GM18517 (cell line): ENCODE measurements at regions not wholly inside any gene's neighbourhood (a gene's known extent, or its start where the extent isn't known, plus 50 kb on each side); places are given as distances from the start of the nearest gene placed in this dataset.
"Not testable (repeated sequence)": the region's sequence is repeated elsewhere in the genome, so short reads cannot be mapped to it uniquely, and the experiment has no call there.

Experiments used
- ATAC-seq: cut with Tn5 transposase; IDR thresholded peaks from one replicate; pipeline ENCODE4 v1.9.1; 2021; ENCODE audit warnings: mild to moderate bottlenecking, moderate library complexity; ENCODE audit not compliant: unreplicated experiment

DNA sequence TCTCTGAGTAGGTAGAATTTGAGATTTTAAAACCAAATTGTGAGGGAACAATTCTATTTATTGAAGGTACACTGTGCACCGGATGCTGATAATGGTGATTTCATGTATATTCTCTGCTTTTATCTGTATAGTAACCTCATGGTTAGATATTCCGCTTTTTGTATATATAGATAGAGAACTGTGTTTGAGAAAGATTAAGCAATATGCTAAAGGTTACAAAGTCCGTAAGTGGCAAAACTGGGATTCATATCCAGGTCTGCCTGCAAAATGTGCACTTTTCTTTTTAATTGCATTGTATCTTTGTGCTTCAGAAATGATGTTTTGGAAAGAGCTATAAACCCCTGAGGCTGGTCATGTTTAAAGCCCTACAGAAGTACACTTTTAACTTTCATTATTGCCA is 635.4 kb upstream of the NECTIN3 start:
- no peak for ATAC-seq

DNA sequence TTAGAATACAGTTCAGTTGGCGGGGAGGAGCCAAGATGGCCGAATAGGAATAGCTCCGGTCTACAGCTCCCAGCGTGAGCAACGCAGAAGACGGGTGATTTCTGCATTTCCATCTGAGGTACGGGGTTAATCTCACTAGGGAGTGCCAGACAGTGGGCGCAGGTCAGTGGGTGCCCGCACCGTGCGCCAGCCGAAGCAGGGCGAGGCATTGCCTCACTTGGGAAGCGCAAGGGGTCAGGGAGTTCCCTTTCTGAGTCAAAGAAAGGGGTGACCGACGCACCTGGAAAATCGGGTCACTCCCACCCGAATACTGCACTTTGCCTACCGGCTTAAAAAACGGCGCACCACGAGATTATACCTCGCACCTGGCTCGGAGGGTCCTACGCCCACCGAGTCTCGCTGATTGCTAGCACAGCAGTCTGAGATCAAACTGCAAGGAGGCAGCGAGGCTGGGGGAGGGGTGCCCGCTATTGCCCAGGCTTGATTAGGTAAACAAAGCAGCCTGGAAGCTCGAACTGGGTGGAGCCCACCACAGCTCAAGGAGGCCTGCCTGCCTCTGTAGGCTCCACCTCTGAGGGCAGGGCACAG is 631.5 kb upstream of the NECTIN3 start:
- not testable (repeated sequence) for ATAC-seq

DNA sequence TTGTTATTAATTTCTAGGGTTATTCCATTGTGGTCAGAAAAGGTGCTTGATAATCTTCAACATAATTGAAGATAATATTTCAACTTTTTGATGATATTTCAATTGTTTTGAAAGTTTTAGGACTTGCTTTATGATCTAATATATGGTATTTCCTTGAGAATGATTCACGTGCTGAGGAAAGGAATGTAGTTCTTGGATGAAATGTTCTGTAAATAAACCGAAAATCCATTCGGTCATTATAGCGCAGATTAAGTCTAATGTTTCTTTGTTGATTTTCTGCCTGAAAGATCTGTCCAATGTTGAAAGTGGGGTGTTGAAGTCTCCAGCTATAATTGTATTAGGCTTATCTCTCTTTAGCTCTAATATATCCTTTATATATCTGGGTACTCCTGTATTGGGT is 617.5 kb upstream of the NECTIN3 start:
- no peak for ATAC-seq

DNA sequence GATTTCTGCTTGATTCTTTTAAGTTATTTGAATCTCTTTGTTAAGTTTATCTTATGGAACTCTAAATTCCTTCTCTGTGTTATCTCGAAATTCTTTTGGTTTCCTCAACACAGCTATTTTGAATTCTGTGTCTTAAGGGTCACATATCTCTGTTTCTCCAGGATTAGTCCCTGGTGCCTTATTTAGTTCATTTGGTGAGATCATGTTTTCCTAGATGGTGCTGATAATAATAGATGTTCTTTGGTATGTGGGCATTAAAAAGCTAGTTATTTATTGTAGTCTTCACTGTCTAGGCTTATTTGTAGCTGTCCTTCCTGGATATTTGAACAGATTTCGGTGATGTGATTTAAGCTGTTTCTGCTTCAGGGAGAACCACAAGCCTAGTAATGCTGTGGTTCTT is 615.6 kb upstream of the NECTIN3 start:
- no peak for ATAC-seq

DNA sequence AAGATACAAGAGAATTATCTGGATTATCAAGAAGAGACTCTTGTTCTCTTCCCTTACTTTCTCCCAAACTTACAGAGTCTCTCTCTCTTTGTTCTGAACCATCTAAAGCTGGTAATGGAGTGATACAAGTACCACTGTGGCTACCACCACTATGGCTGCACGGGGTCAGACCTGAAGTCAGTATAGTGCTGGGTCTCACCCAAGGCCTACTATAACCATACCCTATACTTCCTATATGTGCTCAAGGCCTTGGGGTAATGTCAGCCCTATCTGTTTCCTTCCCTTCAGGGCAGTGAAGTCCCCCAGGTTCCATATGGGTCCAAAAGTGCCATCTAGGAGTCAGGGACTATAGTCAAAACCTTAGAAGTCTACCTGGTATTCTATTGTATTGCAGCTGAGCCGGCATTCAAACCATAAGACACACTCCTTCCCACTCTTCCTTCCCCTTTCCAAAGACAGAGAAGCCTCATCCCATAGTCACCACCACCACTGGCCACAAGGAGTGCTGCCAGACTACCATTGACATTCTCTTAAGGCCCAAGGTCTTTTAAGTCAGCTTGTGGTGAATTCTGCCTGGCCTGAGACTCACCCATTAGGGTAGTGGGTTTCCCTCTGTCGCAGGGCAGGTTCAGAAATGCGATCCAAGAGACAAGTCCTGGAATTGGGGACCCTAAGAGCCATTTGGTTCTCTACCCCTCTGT is 615.0 kb upstream of the NECTIN3 start:
- no peak for ATAC-seq

DNA sequence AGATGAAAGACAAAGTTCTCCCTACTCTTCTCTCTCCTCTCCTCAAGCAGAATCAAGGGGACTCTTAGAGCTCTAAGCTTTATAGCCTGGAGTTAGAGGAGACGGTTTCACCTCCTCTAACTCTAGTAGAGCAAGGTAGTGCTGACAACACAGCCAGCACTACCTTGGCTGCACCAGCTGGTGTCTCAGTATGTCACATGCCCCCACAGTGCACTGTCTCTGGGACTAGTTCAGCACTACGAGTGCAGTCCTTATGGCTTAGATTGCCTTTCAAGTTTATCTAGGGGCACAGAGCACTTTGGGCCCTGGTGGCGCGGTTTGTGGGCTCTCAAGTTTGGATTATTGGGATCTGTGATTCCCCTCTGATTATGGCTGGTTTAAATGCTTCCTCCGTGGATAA is 614.1 kb upstream of the NECTIN3 start:
- ATAC-seq: no peak

DNA sequence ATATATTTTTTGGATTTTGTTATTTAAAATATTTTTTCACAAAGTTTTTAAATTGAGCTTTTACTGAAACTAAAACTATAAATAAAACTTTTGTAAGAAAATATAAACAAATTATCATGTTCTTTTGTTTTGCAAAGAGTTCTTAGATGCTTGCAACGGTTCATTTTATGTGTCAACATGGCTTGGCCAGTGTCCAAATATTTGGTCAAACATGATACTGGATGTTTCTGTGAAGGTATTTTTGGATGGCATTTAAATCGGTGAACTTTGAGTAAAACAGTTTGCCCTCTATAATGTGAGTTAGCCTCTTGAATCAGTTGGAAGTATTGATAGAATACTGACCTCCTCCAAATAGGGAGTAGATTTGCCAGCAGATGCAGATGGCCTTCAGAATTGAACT is 612.6 kb upstream of the NECTIN3 start:
- ATAC-seq: no peak

DNA sequence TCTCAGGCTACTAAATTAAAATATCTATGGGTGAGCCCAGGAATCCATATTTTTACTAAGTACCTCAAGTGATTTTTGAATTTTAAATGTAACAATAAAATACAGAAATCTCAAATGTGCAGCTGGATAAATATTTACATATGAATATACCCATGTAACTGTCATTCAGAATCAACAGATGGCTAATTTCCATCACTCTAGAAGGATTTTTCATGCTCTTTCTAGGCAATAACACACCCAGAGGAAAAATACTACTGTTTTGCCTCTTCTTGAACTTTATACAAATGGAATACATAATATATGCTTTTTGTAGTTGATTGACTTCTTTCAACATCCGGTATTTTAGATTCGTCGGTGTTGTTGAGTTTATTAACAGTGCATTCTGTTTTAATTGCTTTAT is 601.3 kb upstream of the NECTIN3 start:
- no peak for ATAC-seq

DNA sequence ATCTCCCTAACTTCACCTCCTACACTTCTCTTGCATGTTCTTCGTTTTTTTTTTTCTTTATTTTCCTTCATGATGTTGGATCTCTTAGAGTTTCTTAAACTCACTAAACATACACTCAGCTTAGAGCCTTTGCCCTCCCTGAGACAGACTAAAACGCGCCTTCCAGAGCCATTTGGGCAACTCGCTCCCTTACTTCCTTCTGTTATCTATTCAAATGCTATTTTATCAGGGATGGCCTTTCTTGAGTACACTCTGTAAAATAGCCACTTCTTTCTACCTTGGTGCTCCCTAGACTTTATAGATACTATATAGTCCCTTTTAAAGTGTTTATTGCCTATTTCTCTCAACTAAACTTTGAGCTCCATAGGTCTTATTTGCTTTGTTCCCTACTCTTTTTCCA is 598.2 kb upstream of the NECTIN3 start:
- ATAC-seq: no peak

DNA sequence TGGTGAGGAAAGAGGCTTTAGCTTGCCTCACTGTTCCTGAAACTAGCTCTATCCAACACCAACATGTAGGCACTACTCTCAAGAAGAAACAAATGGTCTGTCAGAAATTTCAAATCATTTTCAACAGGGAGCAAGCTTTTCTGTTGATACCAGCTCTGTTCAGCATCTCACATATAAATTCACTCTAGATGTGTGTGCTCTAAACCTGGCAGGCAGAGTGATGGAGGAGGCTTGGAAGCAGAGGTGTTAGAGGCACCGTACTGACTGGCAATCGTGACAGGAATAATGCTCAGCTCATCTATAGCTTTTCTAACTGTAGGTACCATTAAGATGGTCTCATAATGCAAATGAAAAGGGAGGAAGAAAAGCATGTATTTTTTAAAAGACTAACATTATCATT is 597.2 kb upstream of the NECTIN3 start:
- no peak for ATAC-seq

DNA sequence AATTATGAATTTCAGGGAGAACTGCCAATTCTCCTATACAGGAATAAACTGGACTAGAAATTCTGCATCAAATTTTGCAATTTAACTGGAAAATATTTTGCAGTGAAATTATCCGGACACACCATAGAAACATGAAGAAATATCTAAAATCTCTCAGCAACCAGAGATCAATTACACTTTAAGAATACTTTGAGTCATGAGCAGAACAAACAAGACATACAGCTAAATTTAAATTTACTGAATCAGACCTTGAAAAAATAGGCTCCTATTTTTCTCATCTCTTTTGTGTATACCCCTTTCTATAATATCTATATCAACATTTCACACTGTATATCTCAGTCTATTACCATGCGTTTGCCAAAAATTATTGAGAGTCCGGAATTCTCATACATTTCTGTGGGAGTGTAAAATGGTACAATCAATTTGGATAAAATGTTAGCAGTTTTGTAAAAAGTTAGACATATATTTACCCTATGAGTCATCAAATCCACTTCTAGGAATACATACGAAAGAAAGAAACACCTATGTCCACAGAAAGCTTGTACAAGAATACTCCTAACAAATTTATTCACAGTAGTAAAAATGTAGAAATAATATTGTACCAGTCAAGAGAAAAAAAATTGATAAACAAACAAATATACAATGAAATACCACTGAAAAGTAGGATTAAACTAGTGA is 593.1 kb upstream of the NECTIN3 start:
- ATAC-seq: no peak

DNA sequence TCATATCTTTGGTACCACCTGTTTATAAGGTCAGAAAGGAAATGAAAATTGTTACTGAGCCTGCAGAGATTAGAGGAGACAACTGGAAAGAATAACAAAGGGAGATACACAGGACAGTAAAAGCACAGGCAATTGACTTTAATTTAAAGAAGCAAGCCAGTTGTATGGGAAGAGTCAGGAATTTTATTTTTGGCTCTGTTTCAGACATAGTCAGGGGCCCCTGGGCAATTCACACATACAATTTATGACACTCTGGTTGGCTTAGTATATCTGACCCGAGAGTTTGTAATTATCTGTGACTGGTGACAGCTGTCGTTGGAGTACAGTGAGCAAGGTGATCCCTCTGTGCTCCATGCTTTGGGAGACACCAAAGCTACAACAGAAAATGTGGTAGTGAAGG is 591.9 kb upstream of the NECTIN3 start:
- no peak for ATAC-seq

DNA sequence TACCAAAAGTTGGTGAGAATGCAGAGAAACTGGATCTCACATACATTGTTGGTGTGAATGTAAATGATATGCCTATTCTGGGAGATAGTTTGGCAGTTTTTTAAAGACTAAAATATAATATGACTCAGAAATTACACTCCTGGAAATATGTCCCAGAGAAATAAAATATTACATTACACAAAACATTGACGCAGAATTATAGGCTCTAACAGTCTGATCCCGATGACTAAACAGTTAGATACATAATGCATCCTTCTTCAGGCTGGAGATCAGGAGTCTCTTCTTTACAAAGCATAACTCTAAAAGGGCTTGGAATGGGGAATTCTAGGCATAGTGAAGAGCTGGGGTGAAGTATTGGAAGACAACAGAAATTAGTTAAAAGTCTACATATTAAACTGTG is 586.2 kb upstream of the NECTIN3 start:
- no peak for ATAC-seq

DNA sequence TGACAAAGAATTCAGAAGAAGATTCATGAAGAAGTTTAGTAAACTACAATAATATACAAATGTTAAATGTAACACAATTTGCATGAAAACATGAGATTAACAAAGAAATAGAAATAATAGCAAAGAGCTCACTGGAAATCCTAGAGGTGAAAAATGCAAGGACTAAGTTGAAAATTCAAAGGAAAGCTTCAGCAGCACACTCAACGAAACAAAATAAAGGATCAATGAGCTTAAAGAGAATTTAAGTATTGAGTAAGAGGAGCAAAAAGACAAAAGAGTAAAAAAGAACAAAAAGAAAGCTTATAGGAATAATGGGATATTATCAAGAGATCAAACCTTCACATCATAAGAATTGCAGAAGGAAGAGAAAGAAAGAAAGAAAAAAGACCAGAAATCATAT is 583.8 kb upstream of the NECTIN3 start:
- ATAC-seq: no peak

DNA sequence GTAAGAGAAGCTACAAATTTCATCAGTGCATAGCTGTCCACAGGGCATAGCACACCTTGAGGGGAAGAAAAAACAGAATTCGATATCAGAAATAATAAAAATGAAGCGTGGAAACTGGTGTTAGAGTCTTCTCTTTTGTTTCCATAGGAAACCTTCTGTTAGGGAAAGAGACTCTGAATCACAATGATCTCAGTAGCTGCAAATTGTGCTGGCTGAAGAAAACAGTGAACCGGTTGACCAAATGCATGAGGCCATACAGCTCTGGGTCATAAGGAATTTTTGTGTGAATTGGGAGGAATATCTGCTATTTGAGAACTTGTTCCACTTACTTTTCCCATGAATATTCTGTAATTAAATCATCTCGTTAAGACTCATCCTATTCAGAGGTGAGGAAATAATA is 580.2 kb upstream of the NECTIN3 start:
- ATAC-seq: no peak

DNA sequence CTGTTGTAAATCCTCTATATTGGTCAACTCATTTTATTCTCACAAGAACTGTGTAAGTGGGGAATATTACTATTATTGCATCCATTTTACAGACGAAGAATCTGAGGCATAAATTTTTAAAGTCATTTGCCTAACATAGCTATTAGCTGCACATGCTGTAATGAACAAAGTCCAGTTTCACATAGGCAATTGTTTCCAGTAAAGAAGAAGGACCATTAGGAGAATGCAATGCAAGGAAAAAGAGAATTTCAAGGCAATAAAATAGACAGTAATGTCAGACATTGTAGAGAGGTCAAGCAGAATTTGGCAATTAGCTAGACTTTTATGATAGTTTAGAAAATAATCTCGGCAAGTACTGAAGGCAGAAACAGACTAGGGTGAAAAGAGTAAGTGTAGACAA is 578.7 kb upstream of the NECTIN3 start:
- ATAC-seq: no peak

DNA sequence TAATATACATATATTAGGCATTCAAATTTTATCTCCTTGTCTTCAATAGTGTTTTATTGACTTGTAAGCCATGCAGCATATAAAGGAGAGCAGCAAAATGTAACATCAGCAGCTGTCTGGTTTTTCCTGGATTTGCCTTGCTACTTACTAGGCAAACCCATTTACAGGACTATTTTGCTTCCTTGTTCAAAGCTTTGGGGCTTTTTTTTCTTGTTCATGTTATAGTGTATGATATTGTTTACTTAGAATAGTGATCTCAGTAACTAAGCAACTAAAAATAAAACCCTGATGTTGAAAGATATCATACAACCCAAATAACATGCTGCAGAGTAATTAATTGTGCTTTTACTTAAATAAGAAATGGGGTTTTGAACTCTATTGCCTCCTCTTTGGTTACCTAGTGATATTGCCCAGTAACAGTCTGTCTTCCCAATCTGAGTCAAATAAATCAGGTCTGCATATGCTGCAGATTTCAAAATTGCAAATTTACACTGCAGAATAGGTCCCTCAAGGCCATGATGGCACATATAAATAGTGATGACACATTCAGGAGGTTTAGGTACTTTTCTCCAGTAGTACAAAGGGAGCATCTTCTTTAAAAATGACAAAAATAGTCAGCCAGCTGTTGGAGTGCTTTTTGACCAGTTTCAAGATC is 578.1 kb upstream of the NECTIN3 start:
- no peak for ATAC-seq

DNA sequence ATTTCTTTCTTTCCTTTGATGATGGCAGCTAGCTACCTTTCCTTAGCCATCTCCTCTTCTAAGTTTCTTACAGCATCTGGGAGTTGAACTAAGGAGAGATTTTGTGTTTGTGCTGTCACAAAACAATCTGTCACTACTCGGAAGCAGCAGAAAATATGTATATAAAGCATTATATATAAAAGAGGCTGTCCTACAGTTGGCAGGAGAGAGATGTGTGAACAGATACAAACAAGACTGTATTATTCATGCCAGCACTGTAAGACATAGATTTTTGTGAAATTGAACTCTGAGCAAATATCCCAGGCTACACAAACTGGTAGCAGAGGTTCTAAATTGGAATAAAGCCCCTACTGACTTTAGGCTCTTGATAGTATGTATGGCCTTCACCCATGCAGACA is 577.5 kb upstream of the NECTIN3 start:
- ATAC-seq: no peak

DNA sequence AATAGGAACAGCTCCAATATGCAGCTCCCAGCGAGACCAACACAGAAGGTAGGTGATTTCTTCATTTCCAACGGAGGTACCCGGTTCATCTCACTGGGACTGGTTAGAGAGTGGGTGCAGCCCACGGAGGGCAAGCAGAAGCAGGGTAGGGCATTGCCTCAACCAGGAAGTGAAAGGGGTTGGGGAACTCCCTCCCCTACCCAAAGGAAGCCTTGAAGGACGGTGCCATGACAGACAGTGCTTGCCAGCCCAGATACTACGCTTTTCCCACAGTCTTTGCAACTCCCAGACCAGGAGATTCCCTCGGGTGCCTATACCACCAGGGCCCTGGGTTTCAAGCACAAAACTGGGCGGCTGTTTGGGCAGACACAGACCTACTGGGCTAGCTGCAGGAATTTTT is 576.9 kb upstream of the NECTIN3 start:
- ATAC-seq: no peak

DNA sequence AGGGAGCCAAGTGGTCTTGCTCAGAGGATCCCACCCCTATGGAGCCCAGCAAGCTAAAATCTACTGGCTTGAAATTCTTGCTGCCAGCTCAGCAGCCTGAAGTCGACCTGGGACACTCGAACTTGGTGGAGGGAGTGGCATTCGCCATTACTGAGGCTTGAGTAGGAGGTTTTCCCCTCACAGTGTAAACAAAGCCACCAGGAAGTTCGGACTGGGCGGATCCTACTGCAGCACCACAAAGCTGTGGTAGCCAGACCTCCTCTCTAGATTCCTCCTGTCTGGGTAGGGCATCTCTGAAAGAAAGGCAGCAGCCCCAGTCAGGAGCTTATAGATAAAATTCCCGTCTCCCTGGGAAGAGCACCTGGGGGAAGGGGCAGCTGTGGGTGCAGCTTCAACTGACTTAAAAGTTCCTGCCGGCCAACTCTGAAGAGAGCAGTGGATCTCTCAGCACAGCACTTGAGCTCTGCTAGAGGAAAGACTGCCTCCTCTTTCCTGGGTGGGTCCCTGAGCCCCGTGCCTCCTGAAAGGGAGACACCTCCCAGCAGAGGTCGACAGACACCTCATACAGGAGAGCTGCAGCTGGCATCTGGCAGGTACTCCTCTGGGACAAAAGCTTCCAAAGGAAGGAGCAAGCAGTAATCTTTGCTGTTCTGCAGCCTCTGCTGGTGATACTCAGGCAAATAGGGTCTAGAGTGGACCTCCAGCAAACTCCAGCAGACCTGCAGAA is 576.3 kb upstream of the NECTIN3 start:
- no peak for ATAC-seq

DNA sequence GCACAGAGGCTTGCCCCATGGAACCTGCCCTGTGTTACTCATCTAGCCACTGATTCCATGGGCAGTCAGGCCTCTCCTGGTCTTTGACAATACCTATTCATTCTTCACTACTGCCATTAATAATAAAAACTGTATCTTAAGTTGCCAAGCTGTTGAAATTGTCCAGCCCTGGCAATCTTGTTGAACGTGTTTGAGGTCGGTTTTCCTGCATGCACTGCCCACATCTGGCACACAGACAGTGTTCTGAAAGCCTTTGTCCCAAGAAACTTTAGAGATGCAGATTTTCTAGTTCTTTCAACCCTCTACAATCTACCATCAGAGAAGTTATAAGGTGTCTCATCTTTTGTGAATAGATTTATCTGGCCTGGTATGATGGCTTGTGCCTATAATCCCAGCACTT is 567.2 kb upstream of the NECTIN3 start:
- no peak for ATAC-seq
